HepG2 (cell line): ENCODE measurements at regions not wholly inside any gene's neighbourhood (a gene's known extent, or its start where the extent isn't known, plus 50 kb on each side); places are given as distances from the start of the nearest gene placed in this dataset.

Experiments
- ARID4A ChIP-seq: sonication (generic); formaldehyde crosslinking; IDR thresholded peaks from 2 replicates; pipeline ENCODE4 v1.5.0; 2020; ENCODE audit warnings: mild to moderate bottlenecking, missing genetic modification reagents, borderline replicate concordance
- CREM ChIP-seq, 2 experiments: sonication (generic) in 1 of 2; formaldehyde crosslinking in 1 of 2; IDR thresholded peaks; 2 replicates each; pipeline versions ENCODE4 v1.4.0 to v1.6.1; 2016 to 2020; ENCODE audit warnings: antibody characterized with exemption in 1 of 2, mild to moderate bottlenecking in 1 of 2, missing genetic modification reagents in 1 of 2
- CTCF ChIP-seq: sonication (generic); formaldehyde crosslinking; IDR thresholded peaks from 2 replicates; pipeline ENCODE4 v1.5.0; 2020; ENCODE audit warnings: mild to moderate bottlenecking, missing genetic modification reagents, moderate library complexity
- FOXK1 ChIP-seq: sonication (generic); formaldehyde crosslinking; IDR thresholded peaks from 2 replicates; pipeline ENCODE4 v1.4.0; 2020; ENCODE audit warnings: low read depth, missing genetic modification reagents, borderline replicate concordance
- GATA4 ChIP-seq: sonication (generic); IDR thresholded peaks from 2 replicates; pipeline ENCODE4 v1.6.1; 2016; ENCODE audit warnings: antibody characterized with exemption, low read depth, borderline replicate concordance
- HOXD1 ChIP-seq: sonication (generic); formaldehyde crosslinking; IDR thresholded peaks from 2 replicates; pipeline ENCODE4 v1.5.0; 2020; ENCODE audit warnings: missing genetic modification reagents
- JUN ChIP-seq: sonication (generic); formaldehyde crosslinking; IDR thresholded peaks from 2 replicates; pipeline ENCODE4 v1.4.0; 2020; ENCODE audit warnings: mild to moderate bottlenecking, missing genetic modification reagents
- MAFK ChIP-seq, 2 experiments: IDR thresholded peaks in 1 of 2; conservative IDR thresholded peaks in 1 of 2; 2 replicates each; pipeline ENCODE4 v1.6.1; 2011; ENCODE audit warnings: improper control_type of control experiment in 2 of 2, low read length in 2 of 2
- PBX3 ChIP-seq: sonication (generic); formaldehyde crosslinking; IDR thresholded peaks from 2 replicates; pipeline ENCODE4 v1.8.1; 2023; ENCODE audit warnings: missing genetic modification reagents, inconsistent platforms, borderline replicate concordance
- POGZ ChIP-seq: sonication (generic); formaldehyde crosslinking; IDR thresholded peaks from 2 replicates; pipeline ENCODE4 v1.4.0; 2020; ENCODE audit warnings: mild to moderate bottlenecking, missing genetic modification reagents
- SALL1 ChIP-seq: sonication (generic); formaldehyde crosslinking; IDR thresholded peaks from 2 replicates; pipeline ENCODE4 v1.8.0; 2022; ENCODE audit warnings: mild to moderate bottlenecking, missing genetic modification reagents
- SAP130 ChIP-seq: IDR thresholded peaks from 2 replicates; pipeline ENCODE4 v1.6.1; 2016; ENCODE audit warnings: low read depth
- SCMH1 ChIP-seq: sonication (generic); formaldehyde crosslinking; IDR thresholded peaks from 2 replicates; pipeline ENCODE4 v1.9.0; 2021; ENCODE audit warnings: missing genetic modification reagents, mild to moderate bottlenecking, borderline replicate concordance
- SOX6 ChIP-seq, 2 experiments: fragments of 450-650 bp in 1 of 2; sonication (generic) in 1 of 2; formaldehyde crosslinking in 1 of 2; IDR thresholded peaks; 2 replicates each; pipeline versions ENCODE4 v1.4.0 to v1.6.1; 2017 to 2020; ENCODE audit warnings: antibody characterized with exemption in 1 of 2, mild to moderate bottlenecking in 1 of 2, missing genetic modification reagents in 1 of 2
- TAF1 ChIP-seq: sonication (generic); formaldehyde crosslinking; IDR thresholded peaks from 2 replicates; pipeline ENCODE4 v1.4.0; 2020; ENCODE audit warnings: missing genetic modification reagents
- TBL1XR1 ChIP-seq: fragments of 150-350 bp; IDR thresholded peaks from 2 replicates; pipeline ENCODE4 v1.6.1; 2014; ENCODE audit warnings: borderline replicate concordance, low read length; ENCODE audit not compliant: partially characterized antibody
- THAP11 ChIP-seq: IDR thresholded peaks from 2 replicates; pipeline ENCODE4 v1.6.1; 2016; ENCODE audit warnings: missing biosample characterization, missing genetic modification reagents
- THRA ChIP-seq: sonication (generic); formaldehyde crosslinking; IDR thresholded peaks from 2 replicates; pipeline ENCODE4 v1.4.0; 2020; ENCODE audit warnings: missing genetic modification reagents, borderline replicate concordance
- ZNF331 ChIP-seq: sonication (generic); formaldehyde crosslinking; IDR thresholded peaks from 2 replicates; pipeline ENCODE4 v1.4.0; 2020; ENCODE audit warnings: missing genetic modification reagents
- ZNF614 ChIP-seq: IDR thresholded peaks from 2 replicates; pipeline ENCODE4 v1.6.1; 2018; ENCODE audit warnings: missing biosample characterization, missing genetic modification reagents, inconsistent platforms, borderline replicate concordance

GRCh38 chr7:24477398-24478136, 95.7 kb upstream of the PALS2 start (continued):
- TF ChIP-seq THRA (peak; percentile 79), MAFK (conservative IDR thresholded peaks at IDR 0.05 in 1 of 2, IDR thresholded peaks at IDR 0.05 in 1 of 2; ENCODE audit: low read length in 2 of 2) (peak; percentile 91 to 98), POGZ (CRISPR knock-in tag) (peak; percentile 62; the same call in 1 of the 2 replicates), PBX3 (no peak), ARID4A (CRISPR knock-in tag) (peak; percentile 31; the same call in 1 of the 2 replicates), TBL1XR1 (peak; percentile 39), FOXK1 (CRISPR knock-in tag) (peak; percentile 35; the same call in 1 of the 2 replicates), GATA4 (peak; percentile 47; the same call in 1 of the 2 replicates), THAP11 (CRISPR knock-in tag) (peak; percentile 27; the same call in 1 of the 2 replicates), SOX6 (IDR thresholded peaks at IDR 0.05) (no peak), SOX6 (CRISPR knock-in tag; IDR thresholded peaks at IDR 0.05) (peak; percentile 85), HOXD1 (CRISPR knock-in tag) (no peak), ZNF614 (CRISPR knock-in tag) (0 out of 2 replicates have a peak, but pooled peaks have one; percentile 31), CTCF (CRISPR knock-in tag) (0 out of 2 replicates have a peak, but pooled peaks have one; percentile 18), ZNF331 (CRISPR knock-in tag) (peak; percentile 40; the same call in 1 of the 2 replicates), SAP130 (CRISPR knock-in tag) (peak; percentile 76), CREM (IDR thresholded peaks at IDR 0.05) (peak; percentile 47; the same call in 1 of the 2 replicates), CREM (CRISPR knock-in tag; IDR thresholded peaks at IDR 0.05) (no peak), SALL1 (CRISPR knock-in tag) (peak; percentile 76; the same call in 1 of the 2 replicates), JUN (CRISPR knock-in tag) (peak; percentile 68; the same call in 1 of the 2 replicates), TAF1 (no peak), SCMH1 (CRISPR knock-in tag) (no peak)
